K562 (cell line): ENCODE measurements at regions not wholly inside any gene's neighbourhood (a gene's known extent, or its start where the extent isn't known, plus 50 kb on each side); places are given as distances from the start of the nearest gene placed in this dataset.

Experiments
- CBFB ChIP-seq: sonication (generic); formaldehyde crosslinking; IDR thresholded peaks from 2 replicates; pipeline ENCODE4 v1.4.0; 2020; ENCODE audit warnings: mild to moderate bottlenecking, missing genetic modification reagents
- CTCF ChIP-seq, 3 experiments: IDR thresholded peaks in 2 of 3; conservative IDR thresholded peaks in 1 of 3; 2 replicates each; pipeline ENCODE4 v1.5.1; 2011 to 2012; ENCODE audit warnings: low read length in 3 of 3, mild to moderate bottlenecking in 3 of 3, control low read depth in 2 of 3, improper control_type of control experiment in 1 of 3, inconsistent platforms in 1 of 3, low read depth in 1 of 3, mixed read lengths in 1 of 3, moderate library complexity in 1 of 3; ENCODE audit not compliant: insufficient read depth in 2 of 3
- FOXJ3 ChIP-seq: sonication (generic); formaldehyde crosslinking; IDR thresholded peaks from 2 replicates; pipeline ENCODE4 v1.4.0; 2020; ENCODE audit warnings: mild to moderate bottlenecking, missing genetic modification reagents
- HNRNPK ChIP-seq: fragments of 200-400 bp; formaldehyde crosslinking; IDR thresholded peaks from one replicate; pipeline ENCODE4 v1.6.1; 2018; ENCODE audit warnings: mild to moderate bottlenecking, low read depth, low read length; ENCODE audit not compliant: poor library complexity, severe bottlenecking
- KLF13 ChIP-seq: fragments of 450-650 bp; IDR thresholded peaks from 2 replicates; pipeline ENCODE4 v1.6.1; 2016; ENCODE audit warnings: missing genetic modification characterization, low read depth, mild to moderate bottlenecking, missing compliant biosample characterization, moderate library complexity, borderline replicate concordance
- NR2C2 ChIP-seq, 2 experiments: fragments of 200-800 bp in 1 of 2; sonication (Bioruptor generic) in 1 of 2; sonication (generic) in 1 of 2; formaldehyde crosslinking in 1 of 2; IDR thresholded peaks; 2 replicates each; pipeline versions ENCODE4 v1.6.1 to v1.8.0; 2016 to 2022; ENCODE audit warnings: mild to moderate bottlenecking in 1 of 2, missing compliant biosample characterization in 1 of 2, missing genetic modification characterization in 1 of 2, missing genetic modification reagents in 1 of 2
- YBX1 ChIP-seq: fragments of 450-650 bp; IDR thresholded peaks from 2 replicates; pipeline ENCODE4 v1.7.1; 2016; ENCODE audit warnings: mild to moderate bottlenecking
- ZBTB26 ChIP-seq: fragments of 450-650 bp; formaldehyde crosslinking; IDR thresholded peaks from 2 replicates; pipeline ENCODE4 v1.4.0; 2022; ENCODE audit warnings: missing genetic modification characterization
- ZNF561 ChIP-seq: fragments of 450-650 bp; formaldehyde crosslinking; conservative IDR thresholded peaks from 2 replicates; pipeline ENCODE4 v1.4.0; 2020; ENCODE audit warnings: mild to moderate bottlenecking, moderate library complexity

DNA sequence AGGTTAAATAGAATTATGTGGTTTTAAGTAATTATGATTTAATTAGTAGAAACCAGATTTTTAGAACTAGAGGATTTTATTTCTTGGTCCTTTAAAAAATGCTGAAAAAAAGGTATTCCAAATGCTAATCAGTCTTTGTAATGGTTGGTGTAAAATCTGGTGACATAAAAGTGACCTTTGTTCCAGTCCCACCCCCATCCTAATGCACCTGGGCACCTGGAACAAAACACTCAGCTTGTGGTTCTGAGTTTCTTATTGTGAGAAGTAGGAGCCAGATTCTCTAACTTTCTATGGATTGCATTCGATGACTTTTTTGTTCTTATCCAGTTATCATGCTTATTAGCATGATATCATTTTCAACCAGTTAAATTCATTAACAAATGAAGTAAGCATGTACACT, 115.1 kb upstream of the CTNND2 start:
- TF ChIP-seq CTCF (IDR thresholded peaks at IDR 0.05 in 2 of 3, conservative IDR thresholded peaks at IDR 0.05 in 1 of 3; ENCODE audit: insufficient read depth in 2 of 3, low read depth in 1 of 3, low read length in 3 of 3) = no peak
- no peak for TF ChIP-seq HNRNPK
- no peak for TF ChIP-seq ZNF561 (CRISPR knock-in tag)
- no peak for TF ChIP-seq CBFB (CRISPR knock-in tag)
- TF ChIP-seq YBX1 = no peak
- TF ChIP-seq KLF13 (tag) = no peak
- TF ChIP-seq FOXJ3 = no peak
- TF ChIP-seq NR2C2 (CRISPR knock-in tag; IDR thresholded peaks at IDR 0.05) = no peak
- no peak for TF ChIP-seq NR2C2 (tag; IDR thresholded peaks at IDR 0.05)
- no peak for TF ChIP-seq ZBTB26 (CRISPR knock-in tag)
